HPDE6-E6E7 (cell line): ENCODE measurements at regions not wholly inside any gene's neighbourhood (a gene's known extent, or its start where the extent isn't known, plus 50 kb on each side); places are given as distances from the start of the nearest gene placed in this dataset.

Experiments used
- DNase-seq: peaks from one replicate; pipeline ENCODE4 v3.0.0; 2011; ENCODE audit warnings: missing footprints; ENCODE audit errors: extremely low spot score

GRCh38 chr21:24737296-24737850 lies 869.9 kb downstream of the MRPL39 start:
- DNase-seq: no peak

- DNase-seq: no peak
These were observed 876.6 kb downstream of the MRPL39 start for GRCh38 chr21:24730661-24731060.

- DNase-seq: no peak
These were observed 877.7 kb downstream of the MRPL39 start for GRCh38 chr21:24729568-24729967.

GRCh38 chr21:24727803-24728440 lies 879.4 kb downstream of the MRPL39 start:
- no peak for DNase-seq

GRCh38 chr21:24716281-24716918 lies 890.9 kb downstream of the MRPL39 start:
- no peak for DNase-seq

GRCh38 chr21:24714646-24715200 lies 892.6 kb downstream of the MRPL39 start:
- no peak for DNase-seq

- no peak for DNase-seq
These were observed 902.1 kb downstream of the MRPL39 start for GRCh38 chr21:24705201-24705600.

GRCh38 chr21:24693779-24694178 lies 913.5 kb downstream of the MRPL39 start:
- no peak for DNase-seq

GRCh38 chr21:24681456-24681855 lies 925.8 kb downstream of the MRPL39 start:
- DNase-seq: no peak

GRCh38 chr21:24671901-24672300 lies 935.4 kb downstream of the MRPL39 start:
- no peak for DNase-seq

GRCh38 chr21:24658926-24659325 lies 948.4 kb downstream of the MRPL39 start:
- no peak for DNase-seq

GRCh38 chr21:24658026-24658425 lies 949.3 kb downstream of the MRPL39 start:
- DNase-seq: peak; percentile 2

- DNase-seq: no peak
These were observed 957.6 kb downstream of the MRPL39 start for GRCh38 chr21:24649691-24650090.

GRCh38 chr21:24636696-24637095 lies 970.6 kb downstream of the MRPL39 start:
- DNase-seq: no peak

GRCh38 chr21:24634749-24635148 lies 972.5 kb downstream of the MRPL39 start:
- no peak for DNase-seq

GRCh38 chr21:24628536-24628935 lies 978.7 kb downstream of the MRPL39 start:
- DNase-seq: no peak

GRCh38 chr21:24628046-24628445 lies 979.2 kb downstream of the MRPL39 start:
- DNase-seq: no peak

GRCh38 chr21:24617819-24618218 lies 989.5 kb downstream of the MRPL39 start:
- no peak for DNase-seq

- no peak for DNase-seq
These were observed 1013.2 kb downstream of the MRPL39 start for GRCh38 chr21:24594082-24594481.

GRCh38 chr21:24590261-24590660 lies 1017.0 kb downstream of the MRPL39 start:
- DNase-seq: no peak

GRCh38 chr21:24583473-24583872 lies 1023.8 kb downstream of the MRPL39 start:
- no peak for DNase-seq

GRCh38 chr21:24577301-24577700 lies 1030.0 kb downstream of the MRPL39 start:
- DNase-seq: no peak

GRCh38 chr21:24561291-24561690 lies 1046.0 kb downstream of the MRPL39 start:
- DNase-seq: no peak
